Neural cell (in vitro differentiated cells): ENCODE measurements at regions not wholly inside any gene's neighbourhood (a gene's known extent, or its start where the extent isn't known, plus 50 kb on each side); places are given as distances from the start of the nearest gene placed in this dataset.

Experiments used
- H2AFZ ChIP-seq: fragments of 200-600, 300-800 bp; sonication (generic), shearing (Covaris generic); 2 replicates; pipeline ENCODE4 v1.6.0; 2014; ENCODE audit warnings: low read depth, mild to moderate bottlenecking, antibody characterized with exemption, low read length, moderate library complexity
- H3F3A ChIP-seq: fragments of 200-600 bp; shearing (Covaris generic); 2 replicates; pipeline ENCODE4 v1.6.1; 2016; ENCODE audit warnings: mild to moderate bottlenecking, moderate library complexity, mixed read lengths, antibody characterized with exemption, low read length; ENCODE audit not compliant: insufficient read depth, poor library complexity, severe bottlenecking
- H3K27ac ChIP-seq: fragments of 200-600, 300-800 bp; sonication (generic), shearing (Covaris generic); 2 replicates; pipeline ENCODE4 v1.5.1; 2014; ENCODE audit warnings: mild to moderate bottlenecking, low read length, moderate library complexity
- H3K27me3 ChIP-seq: fragments of 300-800, 200-600 bp; sonication (generic), shearing (Covaris generic); 2 replicates; pipeline ENCODE4 v1.6.0; 2014; ENCODE audit warnings: mild to moderate bottlenecking, low read depth, low read length, moderate library complexity; ENCODE audit not compliant: insufficient read depth
- H3K36me3 ChIP-seq: fragments of 300-800, 200-600 bp; sonication (generic), shearing (Covaris generic); 2 replicates; pipeline ENCODE4 v1.5.1; 2014; ENCODE audit warnings: mild to moderate bottlenecking, antibody characterized with exemption, low read length, moderate library complexity; ENCODE audit not compliant: insufficient read depth
- H3K4me2 ChIP-seq: fragments of 300-800, 200-600 bp; sonication (generic), shearing (Covaris generic); 2 replicates; pipeline ENCODE4 v1.6.0; 2014; ENCODE audit warnings: mild to moderate bottlenecking, low read length
- H3K4me3 ChIP-seq: fragments of 300-800, 200-600 bp; sonication (generic), shearing (Covaris generic); 2 replicates; pipeline ENCODE4 v1.5.1; 2014; ENCODE audit warnings: mild to moderate bottlenecking, low read length, moderate library complexity
- H3K79me2 ChIP-seq: fragments of 200-600 bp; shearing (Covaris generic); replicated peaks from 2 replicates; pipeline ENCODE4 v1.6.0; 2014; ENCODE audit warnings: mild to moderate bottlenecking, low read length, moderate library complexity; ENCODE audit not compliant: insufficient read depth
- H3K9ac ChIP-seq: fragments of 300-800, 200-600 bp; sonication (generic), shearing (Covaris generic); 2 replicates; pipeline ENCODE4 v1.6.1; 2016; ENCODE audit warnings: mild to moderate bottlenecking, low read length, mixed read lengths
- H3K9me2 ChIP-seq: fragments of 200-600 bp; shearing (Covaris generic); 2 replicates; pipeline ENCODE4 v1.6.1; 2016; ENCODE audit warnings: mild to moderate bottlenecking, low read length, mixed read lengths; ENCODE audit not compliant: insufficient read depth
- H3K9me3 ChIP-seq: fragments of 200-600, 300-800 bp; sonication (generic), shearing (Covaris generic); 2 replicates; pipeline ENCODE4 v1.6.1; 2016; ENCODE audit warnings: mild to moderate bottlenecking, mixed run types, low read length, moderate library complexity, mixed read lengths
- H4K20me1 ChIP-seq: fragments of 200-600 bp; shearing (Covaris generic); 2 replicates; pipeline ENCODE4 v1.6.1; 2016; ENCODE audit warnings: mild to moderate bottlenecking, mixed run types; ENCODE audit not compliant: insufficient read depth
- CTCF ChIP-seq: fragments of 450-650 bp; IDR thresholded peaks from 2 replicates; pipeline ENCODE4 v1.5.1; 2014; ENCODE audit warnings: antibody characterized with exemption, mild to moderate bottlenecking, moderate library complexity; ENCODE audit not compliant: poor library complexity, severe bottlenecking
- EP300 ChIP-seq: fragments of 450-650 bp; conservative IDR thresholded peaks from 2 replicates; pipeline ENCODE4 v1.6.1; 2014; ENCODE audit warnings: antibody characterized with exemption, mild to moderate bottlenecking, moderate library complexity; ENCODE audit not compliant: poor library complexity, severe bottlenecking
- EZH2 ChIP-seq: fragments of 200-600, 300-800 bp; shearing (Covaris generic), sonication (generic); IDR thresholded peaks from 2 replicates; pipeline ENCODE4 v1.6.1; 2014; ENCODE audit warnings: antibody characterized with exemption, low read length, borderline replicate concordance, mild to moderate bottlenecking; ENCODE audit not compliant: insufficient read depth, poor library complexity, severe bottlenecking
- MXI1 ChIP-seq: fragments of 450-650 bp; conservative IDR thresholded peaks from 2 replicates; pipeline ENCODE4 v1.6.1; 2014; ENCODE audit warnings: antibody characterized with exemption, mild to moderate bottlenecking; ENCODE audit not compliant: poor library complexity, severe bottlenecking
- POLR2AphosphoS5 ChIP-seq: IDR thresholded peaks from 2 replicates; pipeline ENCODE4 v1.6.1; 2012
- RAD21 ChIP-seq: fragments of 450-650 bp; conservative IDR thresholded peaks from 2 replicates; pipeline ENCODE4 v1.6.1; 2014; ENCODE audit warnings: antibody characterized with exemption, mild to moderate bottlenecking, moderate library complexity
- REST ChIP-seq: IDR thresholded peaks from 2 replicates; pipeline ENCODE4 v1.6.1; 2012; ENCODE audit warnings: borderline replicate concordance
- SMC3 ChIP-seq: fragments of 450-650 bp; conservative IDR thresholded peaks from 2 replicates; pipeline ENCODE4 v1.6.1; 2014; ENCODE audit warnings: antibody characterized with exemption, mild to moderate bottlenecking, moderate library complexity; ENCODE audit not compliant: poor library complexity
- TAF1 ChIP-seq: IDR thresholded peaks from 2 replicates; pipeline ENCODE4 v1.6.1; 2012; ENCODE audit warnings: low read depth

- Histone ChIP-seq H2AFZ (no peak overlapping the region), H3K4me3 (no peak overlapping the region), H3K9me2 (no peaks in the 10 kb centered on the region), H3K36me3 (no peaks in the 10 kb centered on the region), H3F3A (no peaks in the 10 kb centered on the region), H3K9me3 (no peaks in the 10 kb centered on the region), H3K79me2 (no peaks in the 10 kb centered on the region), H3K9ac (no peak overlapping the region), H3K27ac (no peak overlapping the region), H4K20me1 (no peaks in the 10 kb centered on the region), H3K27me3 (no peaks in the 10 kb centered on the region), H3K4me2 (no peak overlapping the region)
- no peak for TF ChIP-seq CTCF
- no peak for TF ChIP-seq SMC3
- no peak for TF ChIP-seq RAD21
Observed at GRCh38 chr2:176748662-176749061, 463.9 kb upstream of the HNRNPA3 start.

GRCh38 chr2:176751314-176752227, 461.0 kb upstream of the HNRNPA3 start:
- TF ChIP-seq RAD21 (no peak), EZH2 (no peak), POLR2AphosphoS5 (no peak), CTCF (no peak), EP300 (no peak), SMC3 (no peak), MXI1 (no peak), TAF1 (no peak)
- no peak overlapping the region for H3K27ac ChIP-seq
- H4K20me1 ChIP-seq: no peaks in the 10 kb centered on the region
- no peak overlapping the region for H3K4me3 ChIP-seq
- H3K27me3 ChIP-seq: no peaks in the 10 kb centered on the region
- no peak overlapping the region for H3K4me2 ChIP-seq
- no peaks in the 10 kb centered on the region for H3K36me3 ChIP-seq
- no peaks in the 10 kb centered on the region for H3K79me2 ChIP-seq
- no peaks in the 10 kb centered on the region for H3K9me3 ChIP-seq
- no peak overlapping the region for H2AFZ ChIP-seq
- no peak overlapping the region for H3K9ac ChIP-seq
- no peaks in the 10 kb centered on the region for H3F3A ChIP-seq
- H3K9me2 ChIP-seq: no peaks in the 10 kb centered on the region

- Histone ChIP-seq H3K27ac (no peak overlapping the region), H3K4me3 (no peak overlapping the region), H3F3A (no peaks in the 10 kb centered on the region), H3K9ac (no peak overlapping the region), H2AFZ (no peak overlapping the region), H4K20me1 (no peaks in the 10 kb centered on the region), H3K79me2 (no peaks in the 10 kb centered on the region), H3K27me3 (no peaks in the 10 kb centered on the region), H3K9me2 (no peaks in the 10 kb centered on the region), H3K36me3 (no peaks in the 10 kb centered on the region), H3K4me2 (no peak overlapping the region), H3K9me3 (no peaks in the 10 kb centered on the region)
- TF ChIP-seq SMC3: no peak
- no peak for TF ChIP-seq POLR2AphosphoS5
- TF ChIP-seq EP300: no peak
- TF ChIP-seq EZH2: no peak
- no peak for TF ChIP-seq TAF1
- TF ChIP-seq RAD21: no peak
- TF ChIP-seq CTCF: no peak
- TF ChIP-seq REST: no peak
- TF ChIP-seq MXI1: no peak
Observed at GRCh38 chr2:176752295-176752694, 460.3 kb upstream of the HNRNPA3 start.
